GM23248 (cell line): ENCODE measurements at regions not wholly inside any gene's neighbourhood (a gene's known extent, or its start where the extent isn't known, plus 50 kb on each side); places are given as distances from the start of the nearest gene placed in this dataset.

Experiments
- EZH2 ChIP-seq: fragments of 200-600 bp; sonication (generic); IDR thresholded peaks from 2 replicates; pipeline ENCODE4 v1.6.1; 2018; ENCODE audit warnings: antibody characterized with exemption, mild to moderate bottlenecking; ENCODE audit not compliant: insufficient read depth, poor library complexity, severe bottlenecking
- EZH2phosphoT487 ChIP-seq: fragments of 200-600 bp; sonication (generic); IDR thresholded peaks from 2 replicates; pipeline ENCODE4 v1.6.1; 2018; ENCODE audit warnings: antibody characterized with exemption, moderate library complexity, mild to moderate bottlenecking, low read depth; ENCODE audit not compliant: insufficient read depth

DNA sequence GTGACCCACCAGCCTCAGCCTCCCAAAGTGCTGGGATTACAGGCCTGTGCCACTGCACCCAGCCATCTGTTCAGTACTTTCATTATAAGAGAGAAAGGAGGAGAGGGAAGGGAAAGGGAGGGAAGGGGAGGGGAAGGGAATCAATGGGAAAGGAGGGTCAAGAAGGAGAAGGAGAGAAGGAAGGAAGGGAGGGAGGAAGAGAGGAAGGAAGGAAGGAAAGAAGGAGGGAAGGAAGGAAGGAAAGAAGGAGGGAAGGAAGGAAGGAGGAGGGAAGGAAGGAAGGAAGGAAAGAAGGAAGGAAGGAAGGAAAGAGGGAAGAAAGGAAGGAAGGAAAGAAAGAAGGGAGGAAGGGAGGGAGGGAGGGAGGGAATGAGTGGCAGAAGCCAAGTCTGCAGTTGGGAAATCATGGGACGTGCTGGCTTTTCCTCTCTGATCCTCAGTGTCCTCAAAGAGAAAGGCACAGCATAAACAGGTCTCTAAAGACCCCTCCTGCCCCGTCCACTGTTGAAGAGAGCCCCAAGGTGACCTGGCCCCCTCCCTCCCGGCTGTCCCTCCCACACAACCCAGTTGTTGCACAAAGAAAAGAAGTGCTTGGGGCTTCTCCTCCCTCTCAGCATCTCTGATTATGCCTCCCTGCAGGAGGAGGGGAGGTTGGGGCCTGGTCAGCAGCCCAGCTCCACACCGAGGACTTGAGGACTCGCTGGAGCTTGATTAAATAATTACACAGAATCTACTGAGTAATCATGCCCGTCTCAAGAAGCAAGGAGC lies 69.1 kb upstream of the TOP1 start:
- TF ChIP-seq EZH2 (no peak), EZH2phosphoT487 (no peak)
